ENCODE measurements at regions not wholly inside any gene's neighbourhood (a gene's known extent, or its start where the extent isn't known, plus 50 kb on each side); places are given as distances from the start of the nearest gene placed in this dataset.

- Histone ChIP-seq H2AFZ (ENCODE audit: low read length, unreplicated experiment) (no peak overlapping the region), H3K36me3 (ENCODE audit: insufficient read depth, low read length) (no peaks in the 10 kb centered on the region), H3K4me1 (ENCODE audit: control insufficient read depth, insufficient read depth, low read length, unreplicated experiment) (peaks cover 16% of the 10 kb centered on the region), H3K79me2 (ENCODE audit: control insufficient read depth, insufficient read depth, low read length, unreplicated experiment) (no peaks in the 10 kb centered on the region), H3K27ac (ENCODE audit: low read depth, low read length) (no peak overlapping the region), H3K27me3 (ENCODE audit: insufficient read depth, low read length) (no peaks in the 10 kb centered on the region), H3K4me3 (ENCODE audit: low read depth, low read length) (no peak overlapping the region)
Measured at GRCh38 chr20:6993011-6993410, 225.5 kb downstream of the BMP2 start.

- no peak overlapping the region for H3K4me3 ChIP-seq (ENCODE audit: low read depth, low read length)
Measured at GRCh38 chr20:6993511-6993910, 226.0 kb downstream of the BMP2 start.

GRCh38 chr20:6994452-6994851 lies 227.0 kb downstream of the BMP2 start:
- Histone ChIP-seq H2AFZ (ENCODE audit: low read length, unreplicated experiment) (no peak overlapping the region), H3K79me2 (ENCODE audit: control insufficient read depth, insufficient read depth, low read length, unreplicated experiment) (no peaks in the 10 kb centered on the region)

More at GRCh38 chr20:6993511-6993910, 226.0 kb downstream of the BMP2 start:
- no peaks in the 10 kb centered on the region for H3K27me3 ChIP-seq (ENCODE audit: insufficient read depth, low read length)
- no peaks in the 10 kb centered on the region for H3K79me2 ChIP-seq (ENCODE audit: control insufficient read depth, insufficient read depth, low read length, unreplicated experiment)
- no peaks in the 10 kb centered on the region for H3K36me3 ChIP-seq (ENCODE audit: insufficient read depth, low read length)
- H2AFZ ChIP-seq (ENCODE audit: low read length, unreplicated experiment): no peak overlapping the region
- peaks cover 16% of the 10 kb centered on the region for H3K4me1 ChIP-seq (ENCODE audit: control insufficient read depth, insufficient read depth, low read length, unreplicated experiment)
- H3K27ac ChIP-seq (ENCODE audit: low read depth, low read length): no peak overlapping the region

GRCh38 chr20:6998909-6999308 lies 231.4 kb downstream of the BMP2 start:
- no peak overlapping the region for H3K4me3 ChIP-seq (ENCODE audit: low read depth, low read length)
- H3K27ac ChIP-seq (ENCODE audit: low read depth, low read length): no peak overlapping the region
- H3K4me1 ChIP-seq (ENCODE audit: control insufficient read depth, insufficient read depth, low read length, unreplicated experiment): peaks cover 8% of the 10 kb centered on the region
- no peaks in the 10 kb centered on the region for H3K36me3 ChIP-seq (ENCODE audit: insufficient read depth, low read length)
- H3K27me3 ChIP-seq (ENCODE audit: insufficient read depth, low read length): no peaks in the 10 kb centered on the region
- no peak overlapping the region for H2AFZ ChIP-seq (ENCODE audit: low read length, unreplicated experiment)
- no peaks in the 10 kb centered on the region for H3K79me2 ChIP-seq (ENCODE audit: control insufficient read depth, insufficient read depth, low read length, unreplicated experiment)

More at GRCh38 chr20:6994452-6994851, 227.0 kb downstream of the BMP2 start:
- Histone ChIP-seq H3K27ac (ENCODE audit: low read depth, low read length) (peak overlapping the region; percentile 54), H3K36me3 (ENCODE audit: insufficient read depth, low read length) (no peaks in the 10 kb centered on the region), H3K4me3 (ENCODE audit: low read depth, low read length) (no peak overlapping the region), H3K27me3 (ENCODE audit: insufficient read depth, low read length) (no peaks in the 10 kb centered on the region), H3K4me1 (ENCODE audit: control insufficient read depth, insufficient read depth, low read length, unreplicated experiment) (peaks cover 16% of the 10 kb centered on the region)

- H3K27me3 ChIP-seq (ENCODE audit: insufficient read depth, low read length): no peaks in the 10 kb centered on the region
- no peak overlapping the region for H3K4me3 ChIP-seq (ENCODE audit: low read depth, low read length)
Measured at GRCh38 chr20:6999381-6999780, 231.9 kb downstream of the BMP2 start.

GRCh38 chr20:7003598-7003997 lies 236.1 kb downstream of the BMP2 start:
- Histone ChIP-seq H3K4me3 (ENCODE audit: low read depth, low read length) (no peak overlapping the region), H3K4me1 (ENCODE audit: control insufficient read depth, insufficient read depth, low read length, unreplicated experiment) (no peaks in the 10 kb centered on the region), H2AFZ (ENCODE audit: low read length, unreplicated experiment) (no peak overlapping the region), H3K27ac (ENCODE audit: low read depth, low read length) (no peak overlapping the region), H3K27me3 (ENCODE audit: insufficient read depth, low read length) (no peaks in the 10 kb centered on the region), H3K79me2 (ENCODE audit: control insufficient read depth, insufficient read depth, low read length, unreplicated experiment) (no peaks in the 10 kb centered on the region), H3K36me3 (ENCODE audit: insufficient read depth, low read length) (no peaks in the 10 kb centered on the region)

More at GRCh38 chr20:6999381-6999780, 231.9 kb downstream of the BMP2 start:
- no peaks in the 10 kb centered on the region for H3K36me3 ChIP-seq (ENCODE audit: insufficient read depth, low read length)
- no peak overlapping the region for H2AFZ ChIP-seq (ENCODE audit: low read length, unreplicated experiment)
- no peak overlapping the region for H3K27ac ChIP-seq (ENCODE audit: low read depth, low read length)
- H3K4me1 ChIP-seq (ENCODE audit: control insufficient read depth, insufficient read depth, low read length, unreplicated experiment): peaks cover 4% of the 10 kb centered on the region
- no peaks in the 10 kb centered on the region for H3K79me2 ChIP-seq (ENCODE audit: control insufficient read depth, insufficient read depth, low read length, unreplicated experiment)

GRCh38 chr20:7004801-7005200 lies 237.3 kb downstream of the BMP2 start:
- Histone ChIP-seq H2AFZ (ENCODE audit: low read length, unreplicated experiment) (no peak overlapping the region), H3K27me3 (ENCODE audit: insufficient read depth, low read length) (no peaks in the 10 kb centered on the region), H3K4me3 (ENCODE audit: low read depth, low read length) (no peak overlapping the region), H3K27ac (ENCODE audit: low read depth, low read length) (no peak overlapping the region), H3K36me3 (ENCODE audit: insufficient read depth, low read length) (no peaks in the 10 kb centered on the region), H3K4me1 (ENCODE audit: control insufficient read depth, insufficient read depth, low read length, unreplicated experiment) (no peaks in the 10 kb centered on the region), H3K79me2 (ENCODE audit: control insufficient read depth, insufficient read depth, low read length, unreplicated experiment) (no peaks in the 10 kb centered on the region)

- H3K79me2 ChIP-seq (ENCODE audit: control insufficient read depth, insufficient read depth, low read length, unreplicated experiment): no peaks in the 10 kb centered on the region
- H3K27me3 ChIP-seq (ENCODE audit: insufficient read depth, low read length): no peaks in the 10 kb centered on the region
- H3K27ac ChIP-seq (ENCODE audit: low read depth, low read length): no peak overlapping the region
- no peak overlapping the region for H2AFZ ChIP-seq (ENCODE audit: low read length, unreplicated experiment)
- no peaks in the 10 kb centered on the region for H3K4me1 ChIP-seq (ENCODE audit: control insufficient read depth, insufficient read depth, low read length, unreplicated experiment)
- no peaks in the 10 kb centered on the region for H3K36me3 ChIP-seq (ENCODE audit: insufficient read depth, low read length)
- no peak overlapping the region for H3K4me3 ChIP-seq (ENCODE audit: low read depth, low read length)
Measured at GRCh38 chr20:7010527-7010926, 243.0 kb downstream of the BMP2 start.

- no peak overlapping the region for H2AFZ ChIP-seq (ENCODE audit: low read length, unreplicated experiment)
- H3K79me2 ChIP-seq (ENCODE audit: control insufficient read depth, insufficient read depth, low read length, unreplicated experiment): no peaks in the 10 kb centered on the region
Measured at GRCh38 chr20:7015257-7015656, 247.8 kb downstream of the BMP2 start.

GRCh38 chr20:7022597-7022996 lies 255.1 kb downstream of the BMP2 start:
- Histone ChIP-seq H2AFZ (ENCODE audit: low read length, unreplicated experiment) (no peak overlapping the region), H3K27ac (ENCODE audit: low read depth, low read length) (no peak overlapping the region), H3K27me3 (ENCODE audit: insufficient read depth, low read length) (no peaks in the 10 kb centered on the region), H3K79me2 (ENCODE audit: control insufficient read depth, insufficient read depth, low read length, unreplicated experiment) (no peaks in the 10 kb centered on the region), H3K4me1 (ENCODE audit: control insufficient read depth, insufficient read depth, low read length, unreplicated experiment) (no peaks in the 10 kb centered on the region), H3K36me3 (ENCODE audit: insufficient read depth, low read length) (no peaks in the 10 kb centered on the region), H3K4me3 (ENCODE audit: low read depth, low read length) (no peak overlapping the region)

More at GRCh38 chr20:7015257-7015656, 247.8 kb downstream of the BMP2 start:
- Histone ChIP-seq H3K4me1 (ENCODE audit: control insufficient read depth, insufficient read depth, low read length, unreplicated experiment) (no peaks in the 10 kb centered on the region), H3K4me3 (ENCODE audit: low read depth, low read length) (no peak overlapping the region), H3K27ac (ENCODE audit: low read depth, low read length) (no peak overlapping the region), H3K36me3 (ENCODE audit: insufficient read depth, low read length) (no peaks in the 10 kb centered on the region), H3K27me3 (ENCODE audit: insufficient read depth, low read length) (no peaks in the 10 kb centered on the region)

- Histone ChIP-seq H2AFZ (ENCODE audit: low read length, unreplicated experiment) (no peak overlapping the region), H3K27me3 (ENCODE audit: insufficient read depth, low read length) (no peaks in the 10 kb centered on the region), H3K4me3 (ENCODE audit: low read depth, low read length) (no peak overlapping the region), H3K4me1 (ENCODE audit: control insufficient read depth, insufficient read depth, low read length, unreplicated experiment) (no peaks in the 10 kb centered on the region), H3K27ac (ENCODE audit: low read depth, low read length) (no peak overlapping the region), H3K36me3 (ENCODE audit: insufficient read depth, low read length) (no peaks in the 10 kb centered on the region), H3K79me2 (ENCODE audit: control insufficient read depth, insufficient read depth, low read length, unreplicated experiment) (no peaks in the 10 kb centered on the region)
Measured at GRCh38 chr20:7025635-7026034, 258.1 kb downstream of the BMP2 start.
